Naive thymus-derived CD4-positive, alpha-beta T cell (primary cell): ENCODE measurements at regions not wholly inside any gene's neighbourhood (a gene's known extent, or its start where the extent isn't known, plus 50 kb on each side); places are given as distances from the start of the nearest gene placed in this dataset.

ENCODE experiments used
- ATAC-seq: fragments of 150-1000 bp; cut with Tn5 transposase; 2 replicates; pipeline ENCODE4 v1.10.0; 2021; ENCODE audit warnings: mild to moderate bottlenecking, moderate library complexity
- CTCF ChIA-PET: fragments of 350-600 bp; sonication (Branson Sonifier 250); formaldehyde crosslinking; loops from one replicate; lab custom pipeline; 2021; ENCODE audit warnings: antibody characterized with exemption; lab: Charles Lee
- POLR2A ChIA-PET: fragments of 350-600 bp; sonication (Branson Sonifier 250); formaldehyde crosslinking; loops from one replicate; lab custom pipeline; 2021; ENCODE audit warnings: antibody characterized with exemption, inconsistent platforms; lab: Charles Lee
- DNase-seq, 9 donors: peaks; one replicate each; pipeline versions ENCODE4 v3.0.0 to v3.0.0-alpha.2; 2020 to 2022; ENCODE audit warnings: mixed read lengths in 1 of 9
- H3K27ac ChIP-seq: one replicate; pipeline ENCODE4 v1.7.0; 2013; ENCODE audit warnings: mild to moderate bottlenecking, low read depth, low read length, moderate library complexity
- H3K27me3 ChIP-seq, 2 donors: one replicate each; pipeline ENCODE4 v1.7.0; 2013; ENCODE audit warnings: low read length in 2 of 2, mild to moderate bottlenecking in 2 of 2, moderate library complexity in 2 of 2; ENCODE audit not compliant: control insufficient read depth in 2 of 2, insufficient read depth in 2 of 2
- H3K36me3 ChIP-seq, 3 experiments: 1 replicate in 2 of 3; 2 replicates in 1 of 3; pipeline ENCODE4 v1.7.0; 2013; ENCODE audit warnings: low read length in 3 of 3, mild to moderate bottlenecking in 3 of 3, moderate library complexity in 1 of 3; ENCODE audit not compliant: insufficient read depth in 3 of 3, control insufficient read depth in 2 of 3
- H3K4me1 ChIP-seq, 2 donors: one replicate each; pipeline ENCODE4 v1.7.0; 2013; ENCODE audit warnings: low read length in 2 of 2, mild to moderate bottlenecking in 2 of 2, moderate library complexity in 1 of 2; ENCODE audit not compliant: control insufficient read depth in 2 of 2, insufficient read depth in 2 of 2
- H3K4me3 ChIP-seq: 2 replicates; pipeline ENCODE4 v1.7.0; 2013; ENCODE audit warnings: mild to moderate bottlenecking, low read length
- H3K9me3 ChIP-seq, 3 experiments: 1 replicate in 2 of 3; 2 replicates in 1 of 3; pipeline ENCODE4 v1.7.0; 2013; ENCODE audit warnings: low read length in 3 of 3; ENCODE audit not compliant: control insufficient read depth in 2 of 3
- H3K27ac Mint-ChIP-seq, 9 donors: one replicate each; pipeline ENCODE4 v1.8.0; 2020 to 2022; ENCODE audit warnings: mixed read lengths in 9 of 9, mild to moderate bottlenecking in 8 of 9, moderate library complexity in 5 of 9, inconsistent platforms in 2 of 9
- H3K27me3 Mint-ChIP-seq, 5 donors: one replicate each; pipeline ENCODE4 v1.8.0; 2021 to 2022; ENCODE audit warnings: mixed read lengths in 5 of 5, mild to moderate bottlenecking in 1 of 5
- H3K36me3 Mint-ChIP-seq, 5 donors: one replicate each; pipeline ENCODE4 v1.8.0; 2020 to 2022; ENCODE audit warnings: mixed read lengths in 5 of 5, mild to moderate bottlenecking in 3 of 5, inconsistent platforms in 1 of 5
- H3K4me1 Mint-ChIP-seq, 7 donors: one replicate each; pipeline ENCODE4 v1.8.0; 2020 to 2022; ENCODE audit warnings: mixed read lengths in 7 of 7, mild to moderate bottlenecking in 3 of 7, inconsistent platforms in 1 of 7
- H3K4me3 Mint-ChIP-seq, 10 donors: one replicate each; pipeline ENCODE4 v1.8.0; 2020 to 2022; ENCODE audit warnings: mild to moderate bottlenecking in 10 of 10, mixed read lengths in 10 of 10, moderate library complexity in 6 of 10, inconsistent platforms in 2 of 10
- H3K9me3 Mint-ChIP-seq, 11 donors: one replicate each; pipeline ENCODE4 v1.8.0; 2020 to 2022; ENCODE audit warnings: mixed read lengths in 11 of 11, mild to moderate bottlenecking in 4 of 11, inconsistent platforms in 1 of 11, moderate library complexity in 1 of 11
- intact Hi-C, 2 donors: fragments of 100-400 bp; cut with micrococcal nuclease; formaldehyde crosslinking; loops; one replicate each; pipeline ENCODE4 v1.15.1; 2023

DNA sequence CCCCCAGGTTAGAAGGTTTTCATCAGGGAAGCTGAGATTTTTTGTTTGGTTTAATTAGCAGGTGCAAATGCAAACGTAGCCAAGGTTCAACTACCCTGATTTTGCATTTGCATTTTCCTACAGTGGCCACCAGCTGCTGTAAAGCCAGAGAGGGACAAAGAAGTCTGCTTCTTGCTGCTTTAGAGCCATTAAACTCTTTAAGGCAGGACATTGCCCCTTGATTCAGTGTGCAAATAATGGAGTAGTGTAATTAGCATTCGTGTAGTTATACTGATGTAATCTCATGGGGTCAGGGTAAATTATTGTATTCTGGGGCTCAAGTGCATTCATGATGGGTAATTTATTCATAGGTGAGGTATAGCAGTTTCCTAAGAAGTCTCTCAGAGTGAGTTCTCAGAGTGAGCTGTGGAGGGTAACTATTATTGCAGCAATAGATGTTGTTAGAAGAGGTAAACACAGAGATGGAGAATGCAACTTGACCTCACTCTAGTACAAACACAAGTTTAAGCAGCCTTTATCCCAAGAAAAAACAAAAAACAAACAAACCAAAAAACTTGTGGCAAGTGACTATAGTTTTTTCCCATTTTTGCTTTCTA lies 526.5 kb downstream of the KIF4B start:
- Mint-ChIP-seq H3K9me3 (peaks cover 0 to 7% (median 0%) of the 10 kb centered on the region in 11 donors), H3K36me3 (no peaks in the 10 kb centered on the region), H3K4me1 (no peaks in the 10 kb centered on the region), H3K4me3 (no peak overlapping the region), H3K27me3 (peaks cover 0 to 4% (median 0%) of the 10 kb centered on the region in 5 donors), H3K27ac (no peak overlapping the region)
- Histone ChIP-seq H3K27ac (no peak overlapping the region), H3K4me3 (no peak overlapping the region), H3K4me1 (no peaks in the 10 kb centered on the region), H3K27me3 (peaks cover 0 to 7% of the 10 kb centered on the region in 2 donors), H3K9me3 (no peaks in the 10 kb centered on the region), H3K36me3 (no peaks in the 10 kb centered on the region)
- no peak for ATAC-seq
- ChIA-PET POLR2A (no interaction called here), CTCF (no interaction called here)
- intact Hi-C loops: no loop called here
- no peak for DNase-seq

DNA sequence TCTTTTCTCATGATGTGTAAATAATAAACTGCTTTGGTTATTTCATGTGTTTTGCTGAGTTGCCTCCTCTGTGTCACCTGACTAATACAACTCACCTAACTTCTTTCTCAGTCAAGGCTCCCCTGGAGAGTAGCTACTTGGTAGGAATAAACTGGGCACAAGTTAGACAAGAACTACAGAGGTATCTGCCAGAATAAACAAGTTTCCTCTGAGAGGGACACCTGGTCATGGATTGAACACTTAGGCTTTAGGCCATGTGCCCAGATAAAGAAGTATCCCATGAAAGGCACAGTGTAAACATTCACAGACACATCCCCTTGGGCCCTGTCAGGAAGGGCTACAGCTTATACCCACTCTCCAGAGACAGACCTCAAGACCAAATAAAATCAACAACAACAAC lies 532.5 kb downstream of the KIF4B start:
- no peaks in the 10 kb centered on the region for H3K9me3 ChIP-seq
- intact Hi-C loops: no loop called here
- H3K4me3 Mint-ChIP-seq: no peak overlapping the region

DNA sequence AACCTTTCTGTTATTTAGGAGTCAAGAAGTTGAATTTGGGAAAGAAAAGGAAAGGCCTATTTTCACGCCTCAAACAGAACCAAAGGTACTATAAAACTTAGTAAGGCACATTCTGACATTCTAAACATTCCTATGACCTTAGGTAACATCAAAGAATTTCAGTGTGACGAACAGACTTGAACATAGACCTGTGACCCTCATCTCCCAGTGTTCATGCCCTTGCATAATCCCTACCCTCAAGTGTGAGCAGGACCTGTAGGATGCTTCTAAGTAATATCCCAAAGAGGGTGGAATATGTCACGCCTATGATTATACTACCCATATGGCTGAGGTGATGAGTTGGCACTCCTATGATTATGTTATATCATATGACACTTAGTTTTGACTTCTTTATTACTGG lies 540.9 kb downstream of the KIF4B start:
- no peaks in the 10 kb centered on the region for H3K4me1 ChIP-seq
- Mint-ChIP-seq H3K27ac (no peak overlapping the region), H3K9me3 (peaks cover 2 to 24% (median 5%) of the 10 kb centered on the region in 11 donors), H3K4me1 (no peaks in the 10 kb centered on the region), H3K27me3 (peaks cover 0 to 21% (median 5%) of the 10 kb centered on the region in 5 donors), H3K36me3 (peaks cover 0 to 6% (median 0%) of the 10 kb centered on the region in 5 donors), H3K4me3 (no peak overlapping the region)
- H3K36me3 ChIP-seq: no peaks in the 10 kb centered on the region
- intact Hi-C loops: no loop called here
- H3K4me3 ChIP-seq: no peak overlapping the region
- no peaks in the 10 kb centered on the region for H3K9me3 ChIP-seq
- H3K27me3 ChIP-seq: no peaks in the 10 kb centered on the region
- CTCF ChIA-PET: no interaction called here
- DNase-seq (no peak), ATAC-seq (no peak)
- H3K27ac ChIP-seq: no peak overlapping the region
- POLR2A ChIA-PET: no interaction called here

More for the DNA sequence above, 532.5 kb downstream of the KIF4B start:
- H3K27ac Mint-ChIP-seq: no peak overlapping the region
- Histone ChIP-seq H3K36me3 (no peaks in the 10 kb centered on the region), H3K4me1 (no peaks in the 10 kb centered on the region), H3K27me3 (no peaks in the 10 kb centered on the region), H3K27ac (no peak overlapping the region), H3K4me3 (no peak overlapping the region)
- no peak for ATAC-seq
- CTCF ChIA-PET: no interaction called here
- POLR2A ChIA-PET: no interaction called here
- DNase-seq: no peak
- H3K4me1 Mint-ChIP-seq: no peaks in the 10 kb centered on the region
- peaks cover 0 to 14% (median 5%) of the 10 kb centered on the region in 11 donors for H3K9me3 Mint-ChIP-seq
- H3K27me3 Mint-ChIP-seq: peaks cover 0 to 6% (median 0%) of the 10 kb centered on the region in 5 donors
- H3K36me3 Mint-ChIP-seq: peaks cover 0 to 6% (median 0%) of the 10 kb centered on the region in 5 donors

- H3K27ac ChIP-seq: no peak overlapping the region
- peaks cover 0 to 16% (median 0%) of the 10 kb centered on the region in 11 donors for H3K9me3 Mint-ChIP-seq
- H3K4me3 ChIP-seq: no peak overlapping the region
- ATAC-seq: no peak
- no peak for DNase-seq
- no peaks in the 10 kb centered on the region for H3K27me3 ChIP-seq
- H3K36me3 Mint-ChIP-seq: no peaks in the 10 kb centered on the region
- H3K27ac Mint-ChIP-seq: no peak overlapping the region
- no peak overlapping the region for H3K4me3 Mint-ChIP-seq
- peaks cover 0 to 15% (median 5%) of the 10 kb centered on the region in 5 donors for H3K27me3 Mint-ChIP-seq
- ChIA-PET POLR2A (no interaction called here), CTCF (no interaction called here)
- no peaks in the 10 kb centered on the region for H3K36me3 ChIP-seq
- no peaks in the 10 kb centered on the region for H3K4me1 ChIP-seq
- H3K4me1 Mint-ChIP-seq: no peaks in the 10 kb centered on the region
- intact Hi-C loops: no loop called here
- H3K9me3 ChIP-seq: no peaks in the 10 kb centered on the region
Observed at GRCh38 chr5:155556222-155556621, 542.7 kb downstream of the KIF4B start.

DNA sequence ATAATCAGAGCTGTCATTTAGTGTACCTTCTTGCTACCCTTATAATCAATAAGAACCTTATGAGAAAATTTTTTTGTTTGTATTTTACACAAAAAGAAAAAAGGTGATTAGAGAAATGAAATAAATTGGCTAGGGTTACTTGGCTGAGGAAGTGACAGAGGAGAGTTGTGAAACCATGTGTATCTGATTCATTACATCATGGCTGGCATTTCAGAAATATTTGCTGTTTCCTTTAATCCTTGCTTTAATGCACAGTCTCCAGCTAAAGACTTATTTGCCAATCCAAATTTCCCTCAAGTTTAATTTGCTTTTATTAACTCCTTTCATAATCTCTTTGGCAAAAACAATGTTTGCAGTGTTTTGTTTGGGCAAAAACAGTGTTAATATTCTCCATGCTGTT lies 543.1 kb downstream of the KIF4B start:
- no peaks in the 10 kb centered on the region for H3K27me3 ChIP-seq
- Mint-ChIP-seq H3K27me3 (peaks cover 0 to 15% (median 5%) of the 10 kb centered on the region in 5 donors), H3K36me3 (no peaks in the 10 kb centered on the region), H3K4me3 (no peak overlapping the region), H3K27ac (no peak overlapping the region), H3K9me3 (peaks cover 0 to 16% (median 0%) of the 10 kb centered on the region in 11 donors), H3K4me1 (no peaks in the 10 kb centered on the region)
- no peak for DNase-seq
- H3K4me3 ChIP-seq: no peak overlapping the region
- CTCF ChIA-PET: no interaction called here
- H3K4me1 ChIP-seq: no peaks in the 10 kb centered on the region
- no peaks in the 10 kb centered on the region for H3K9me3 ChIP-seq
- H3K36me3 ChIP-seq: no peaks in the 10 kb centered on the region
- POLR2A ChIA-PET: no interaction called here
- no peak for ATAC-seq
- intact Hi-C loops: no loop called here
- no peak overlapping the region for H3K27ac ChIP-seq

- Histone ChIP-seq H3K36me3 (no peaks in the 10 kb centered on the region), H3K4me3 (no peak overlapping the region), H3K9me3 (no peaks in the 10 kb centered on the region), H3K27ac (no peak overlapping the region), H3K4me1 (no peaks in the 10 kb centered on the region), H3K27me3 (no peaks in the 10 kb centered on the region)
- ChIA-PET CTCF (no interaction called here), POLR2A (no interaction called here)
- intact Hi-C loops: no loop called here
- ATAC-seq (no peak), DNase-seq (no peak)
- Mint-ChIP-seq H3K36me3 (no peaks in the 10 kb centered on the region), H3K4me1 (no peaks in the 10 kb centered on the region), H3K4me3 (no peak overlapping the region), H3K9me3 (peaks cover 0 to 26% (median under 1%) of the 10 kb centered on the region in 11 donors), H3K27ac (no peak overlapping the region), H3K27me3 (peaks cover 0 to 16% (median 5%) of the 10 kb centered on the region in 5 donors)
Observed at GRCh38 chr5:155562158-155562557, 548.6 kb downstream of the KIF4B start.

- POLR2A ChIA-PET: no interaction called here
- no peaks in the 10 kb centered on the region for H3K4me1 Mint-ChIP-seq
- intact Hi-C loops: no loop called here
- no peaks in the 10 kb centered on the region for H3K4me1 ChIP-seq
- peaks cover 0 to 19% (median 5%) of the 10 kb centered on the region in 11 donors for H3K9me3 Mint-ChIP-seq
- no peak overlapping the region for H3K4me3 Mint-ChIP-seq
- H3K27me3 ChIP-seq: no peaks in the 10 kb centered on the region
- no peak for ATAC-seq
- no peak overlapping the region for H3K27ac Mint-ChIP-seq
- no peak for DNase-seq
- peaks cover 0 to 3% (median 0%) of the 10 kb centered on the region in 3 experiments for H3K9me3 ChIP-seq
- H3K27me3 Mint-ChIP-seq: peaks cover 0 to 11% (median 3%) of the 10 kb centered on the region in 5 donors
- H3K4me3 ChIP-seq: no peak overlapping the region
- H3K36me3 ChIP-seq: no peaks in the 10 kb centered on the region
- no peak overlapping the region for H3K27ac ChIP-seq
- no peaks in the 10 kb centered on the region for H3K36me3 Mint-ChIP-seq
- CTCF ChIA-PET: no interaction called here
Observed at GRCh38 chr5:155564541-155564940, 551.0 kb downstream of the KIF4B start.
